SH-SY5Y (cell line): ENCODE measurements at regions not wholly inside any gene's neighbourhood (a gene's known extent, or its start where the extent isn't known, plus 50 kb on each side); places are given as distances from the start of the nearest gene placed in this dataset.

Source experiments
- GATA2 ChIP-seq: IDR thresholded peaks from 2 replicates; pipeline ENCODE4 v1.6.1; 2011; ENCODE audit warnings: mild to moderate bottlenecking, low read depth, low read length
- GATA3 ChIP-seq: IDR thresholded peaks from 2 replicates; pipeline ENCODE4 v1.6.1; 2011; ENCODE audit warnings: low read depth, mild to moderate bottlenecking, low read length, moderate library complexity

DNA sequence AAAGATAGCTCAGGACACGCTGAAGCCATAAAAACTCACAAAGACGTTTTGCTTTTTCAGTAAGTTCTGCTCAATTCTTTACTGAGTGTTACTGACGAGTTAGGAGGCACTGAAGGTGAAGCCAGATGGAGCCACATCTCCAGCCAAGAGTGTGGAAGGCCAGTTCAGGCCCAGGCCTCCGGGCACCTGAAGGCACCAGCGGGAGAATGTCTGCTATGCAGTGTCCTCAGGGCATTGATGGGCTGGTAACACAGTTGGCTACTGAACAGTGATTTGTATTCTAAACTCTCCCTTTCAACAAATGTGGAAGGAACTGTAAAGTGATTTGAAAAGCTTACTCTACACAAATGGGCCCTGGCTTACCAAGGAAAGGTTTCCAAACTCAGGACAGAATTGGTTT is 64.8 kb upstream of the SVIL start:
- no peak for TF ChIP-seq GATA2
- no peak for TF ChIP-seq GATA3

DNA sequence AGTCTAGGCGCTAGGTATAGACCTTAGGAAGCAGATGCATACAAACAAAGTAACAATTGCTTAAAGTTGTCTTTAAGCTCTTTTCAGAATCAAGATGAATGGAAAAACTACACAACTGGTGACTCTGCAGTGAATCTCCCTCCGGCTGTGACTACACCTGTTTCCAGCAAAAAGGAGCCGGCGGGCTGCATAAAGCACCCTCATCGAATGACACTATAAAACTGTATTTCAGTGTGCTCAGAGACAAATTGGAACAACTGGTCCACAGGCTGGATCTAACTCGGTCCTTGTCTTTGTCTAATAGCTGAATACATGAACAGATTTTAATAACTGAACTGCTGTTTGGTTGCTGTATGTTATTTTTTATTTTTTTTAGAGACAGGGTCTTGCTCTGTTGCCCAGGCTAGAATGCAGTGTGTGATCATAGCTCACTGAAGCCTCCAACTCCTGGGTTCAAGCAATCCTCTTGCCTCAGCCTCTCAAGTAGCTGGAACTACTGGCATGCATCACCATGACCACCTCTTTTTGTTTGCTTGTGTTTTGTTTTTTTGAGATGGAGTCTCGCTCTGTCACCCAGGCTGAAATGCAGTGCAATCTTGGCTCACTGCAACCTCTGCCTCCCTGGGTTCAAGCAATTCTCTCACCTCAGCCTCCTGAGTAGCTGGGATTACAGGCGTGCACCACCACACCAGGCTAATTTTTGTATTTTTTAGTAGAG is 64.2 kb upstream of the SVIL start:
- TF ChIP-seq GATA2 (no peak), GATA3 (no peak)

DNA sequence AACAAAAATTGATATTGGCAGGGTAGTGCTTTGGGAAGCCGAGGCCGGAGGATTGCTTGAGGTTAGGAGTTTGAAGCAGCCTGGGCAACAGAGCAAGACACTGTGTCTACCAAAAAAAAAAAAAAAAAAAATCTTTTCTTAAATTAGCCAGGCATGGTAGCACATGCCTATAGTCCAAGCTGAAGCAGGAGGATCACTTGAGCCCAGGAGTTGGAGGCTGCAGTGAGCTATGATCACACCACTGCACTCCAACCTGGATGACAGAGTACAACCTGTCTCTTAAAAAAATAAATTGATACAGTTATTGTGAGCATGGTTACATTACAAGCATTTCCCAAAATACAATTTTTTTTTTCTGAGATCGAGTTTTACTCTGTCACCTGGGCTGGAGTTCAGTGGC is 59.4 kb upstream of the SVIL start:
- TF ChIP-seq GATA2 (no peak), GATA3 (no peak)

DNA sequence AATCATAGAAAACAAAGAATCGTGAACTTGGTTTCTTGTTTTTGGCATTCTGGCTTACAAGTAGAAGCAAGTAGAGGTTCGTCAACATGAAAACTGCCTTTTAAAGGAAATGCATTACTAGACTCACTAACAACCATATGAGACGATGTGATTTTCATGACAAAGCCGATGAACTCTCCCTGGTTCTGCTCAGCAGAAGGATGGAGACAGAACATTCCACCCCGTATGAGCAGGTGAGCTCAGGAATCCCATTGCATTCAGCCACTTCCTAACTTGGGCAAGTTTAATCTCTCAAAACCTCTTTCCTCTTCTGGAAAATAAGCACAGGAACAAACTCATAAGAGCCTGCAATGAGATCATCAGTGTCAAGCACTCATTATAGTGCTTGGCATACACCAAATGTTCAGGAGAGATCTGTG is 57.4 kb upstream of the SVIL start:
- TF ChIP-seq GATA3, result no peak
- TF ChIP-seq GATA2, result no peak

DNA sequence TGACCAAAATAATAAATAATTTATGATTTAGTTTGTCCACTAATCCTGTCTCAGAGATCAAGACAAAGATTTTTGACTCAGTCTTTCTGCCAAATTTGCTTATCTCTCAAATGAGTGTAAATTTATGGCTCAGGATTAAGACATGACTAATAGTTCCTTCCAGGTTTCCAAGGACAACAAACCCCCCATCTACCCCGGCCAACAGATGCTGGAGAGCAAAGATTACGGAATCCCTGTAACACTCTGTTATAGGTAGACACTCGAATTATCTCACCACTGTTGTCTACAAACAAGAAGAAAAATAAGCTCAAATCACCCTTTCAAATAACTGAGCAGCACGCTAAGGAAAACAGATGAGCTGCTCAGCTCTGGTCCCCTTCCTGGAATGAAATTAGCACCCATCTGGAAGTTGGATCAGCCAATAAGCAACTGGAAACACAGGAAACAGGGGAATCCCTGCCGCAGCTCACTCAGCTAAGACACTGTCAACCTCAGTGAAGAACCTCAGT is 56.8 kb upstream of the SVIL start:
- TF ChIP-seq GATA3 (no peak), GATA2 (no peak)

DNA sequence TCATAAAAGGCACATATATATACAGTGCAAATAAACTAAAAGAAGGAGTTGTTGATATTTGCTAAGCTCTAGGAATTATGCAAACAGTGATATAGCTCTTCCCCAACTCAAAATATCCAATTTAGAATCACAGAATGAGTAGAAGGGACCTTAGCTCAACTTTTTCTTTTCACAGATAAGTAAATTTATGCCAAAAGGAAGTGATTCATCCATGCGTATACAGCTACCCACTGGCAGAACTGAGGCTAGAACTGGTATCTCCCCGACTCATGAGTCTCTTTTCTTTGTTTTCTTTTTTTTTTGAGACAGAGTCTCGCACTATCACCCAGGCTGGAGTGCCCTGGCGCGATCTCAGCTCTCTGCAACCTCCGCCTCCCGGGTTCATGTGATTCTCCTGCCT is 54.2 kb upstream of the SVIL start:
- TF ChIP-seq GATA2, result no peak
- no peak for TF ChIP-seq GATA3

DNA sequence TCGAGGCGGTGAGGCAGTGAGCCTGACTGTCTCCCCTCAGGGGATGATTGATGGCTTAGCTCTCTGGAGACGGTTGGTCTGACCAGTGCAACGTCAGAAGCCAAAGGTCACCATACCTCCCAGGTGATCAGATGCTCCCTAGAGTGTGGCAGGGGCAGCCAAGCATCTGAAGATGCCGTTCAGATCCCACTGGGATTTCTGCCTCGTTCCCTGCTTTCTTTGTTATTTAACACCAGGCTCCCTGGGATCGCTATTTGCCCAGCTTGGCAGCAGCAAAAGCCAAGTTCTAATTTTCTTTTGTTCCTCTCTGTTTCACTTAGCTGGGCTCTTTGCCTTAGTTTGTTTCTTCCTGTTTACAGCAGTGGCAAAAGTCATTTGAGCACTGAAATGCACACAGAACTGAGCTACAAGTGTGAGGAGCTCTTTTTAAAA is 53.5 kb upstream of the SVIL start:
- TF ChIP-seq GATA3 (no peak), GATA2 (no peak)

DNA sequence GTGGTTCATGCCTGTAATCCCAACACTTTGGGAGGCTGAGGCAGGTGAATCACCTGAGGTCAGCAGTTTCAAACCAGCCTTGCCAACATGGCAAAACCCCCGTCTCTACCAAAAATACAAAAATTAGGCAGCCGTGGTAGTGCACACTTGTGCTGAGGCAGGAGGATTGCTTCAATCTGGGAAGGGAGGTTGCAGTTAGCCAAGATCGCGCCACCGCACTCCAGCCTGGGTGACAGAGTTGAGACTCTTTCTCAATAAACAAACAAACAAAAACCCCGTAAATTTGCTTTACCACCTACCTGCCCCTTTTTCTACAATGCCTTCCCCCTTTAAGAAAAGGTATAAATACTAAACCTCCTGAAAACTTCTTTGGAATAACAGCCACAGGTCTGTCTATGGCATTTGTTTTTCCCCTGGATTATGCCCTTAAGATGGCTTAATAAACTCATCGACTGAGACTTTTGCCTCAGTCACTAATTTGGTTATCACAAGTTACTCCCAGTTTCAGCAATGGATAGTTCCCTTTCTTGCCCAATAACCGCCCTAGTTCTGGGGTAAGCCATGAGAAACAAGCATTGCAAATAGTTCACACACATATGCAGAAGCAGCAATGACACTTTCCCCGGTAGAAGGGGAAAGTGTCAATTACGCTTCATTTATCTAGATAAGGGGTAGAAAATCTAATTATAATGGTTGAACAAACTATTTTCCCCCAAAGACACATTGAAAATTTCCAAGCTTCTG is 52.8 kb upstream of the SVIL start:
- TF ChIP-seq GATA2, result no peak
- TF ChIP-seq GATA3, result no peak

DNA sequence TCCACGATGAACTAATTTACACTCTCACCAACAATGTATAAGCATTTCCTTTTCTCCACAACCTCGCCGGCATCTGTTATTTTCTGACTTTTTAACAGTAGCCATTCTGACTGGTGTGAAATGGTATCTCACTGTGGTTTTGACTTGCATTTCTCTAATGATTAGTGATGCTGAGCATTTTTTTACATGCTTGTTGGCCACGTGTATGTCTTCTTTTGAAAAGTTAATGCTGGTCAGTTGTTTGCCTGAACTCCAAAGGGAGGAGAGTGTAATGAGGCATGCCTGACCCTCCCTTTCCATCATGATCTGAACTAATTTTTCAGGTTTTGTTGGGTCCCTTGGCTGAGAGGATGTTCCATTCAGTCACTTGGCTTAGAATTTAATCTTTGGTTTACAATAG is 50.7 kb upstream of the SVIL start:
- TF ChIP-seq GATA2 (no peak), GATA3 (no peak)
